Left renal cortex interstitium (tissue), 4 donors: ENCODE measurements at regions not wholly inside any gene's neighbourhood (a gene's known extent, or its start where the extent isn't known, plus 50 kb on each side); places are given as distances from the start of the nearest gene placed in this dataset.
A peak's percentile ranks its signal among the peaks of the same experiment; 100 is the strongest.

Source experiments
- DNase-seq, 4 donors: peaks; one replicate each; pipeline ENCODE4 v3.0.0-alpha.2; 2013; ENCODE audit warnings: low read depth in 4 of 4, low spot score in 2 of 4, missing footprints in 1 of 4

GRCh38 chr13:62633448-62633847 lies 1217.8 kb upstream of the PCDH20 start:
- DNase-seq = no peak

- no peak for DNase-seq
These were observed 1216.0 kb upstream of the PCDH20 start for GRCh38 chr13:62631619-62632018.

- no peak for DNase-seq
These were observed 1215.5 kb upstream of the PCDH20 start for GRCh38 chr13:62631124-62631523.

GRCh38 chr13:62629618-62630017 lies 1214.0 kb upstream of the PCDH20 start:
- DNase-seq = no peak

GRCh38 chr13:62627226-62627625 lies 1211.6 kb upstream of the PCDH20 start:
- DNase-seq = no peak

- no peak for DNase-seq
These were observed 1211.1 kb upstream of the PCDH20 start for GRCh38 chr13:62626771-62627170.

GRCh38 chr13:62625214-62625881 lies 1209.7 kb upstream of the PCDH20 start:
- no peak for DNase-seq

GRCh38 chr13:62613819-62614218 lies 1198.2 kb upstream of the PCDH20 start:
- no peak for DNase-seq

GRCh38 chr13:62611343-62611742 lies 1195.7 kb upstream of the PCDH20 start:
- no peak for DNase-seq

GRCh38 chr13:62598708-62599107 lies 1183.1 kb upstream of the PCDH20 start:
- DNase-seq = no peak

GRCh38 chr13:62595976-62596375 lies 1180.3 kb upstream of the PCDH20 start:
- DNase-seq = no peak

- peak in 2 of 4 donors; percentile 6 to 10 for DNase-seq
These were observed 1178.2 kb upstream of the PCDH20 start for GRCh38 chr13:62593804-62594203.

GRCh38 chr13:62583466-62583865 lies 1167.8 kb upstream of the PCDH20 start:
- DNase-seq = no peak

- DNase-seq = no peak
These were observed 1162.8 kb upstream of the PCDH20 start for GRCh38 chr13:62578402-62578801.

GRCh38 chr13:62564770-62565169 lies 1149.1 kb upstream of the PCDH20 start:
- DNase-seq = no peak

- DNase-seq = no peak
These were observed 1147.6 kb upstream of the PCDH20 start for GRCh38 chr13:62563251-62563650.

GRCh38 chr13:62556978-62557377 lies 1141.3 kb upstream of the PCDH20 start:
- DNase-seq = no peak

- DNase-seq = no peak
These were observed 1135.9 kb upstream of the PCDH20 start for GRCh38 chr13:62551588-62551987.

GRCh38 chr13:62544928-62545327 lies 1129.3 kb upstream of the PCDH20 start:
- no peak for DNase-seq

GRCh38 chr13:62537593-62537992 lies 1121.9 kb upstream of the PCDH20 start:
- DNase-seq = no peak

- DNase-seq = no peak
These were observed 1110.0 kb upstream of the PCDH20 start for GRCh38 chr13:62525652-62526051.

GRCh38 chr13:62524498-62524897 lies 1108.8 kb upstream of the PCDH20 start:
- no peak for DNase-seq

- no peak for DNase-seq
These were observed 1108.4 kb upstream of the PCDH20 start for GRCh38 chr13:62524061-62524460.
